ENCODE measurements at regions not wholly inside any gene's neighbourhood (a gene's known extent, or its start where the extent isn't known, plus 50 kb on each side); places are given as distances from the start of the nearest gene placed in this dataset.

- DNase-seq (ENCODE audit: low spot score): no peak
Measured at GRCh38 chr2:56615760-56616159, 432.0 kb downstream of the CCDC85A start.

GRCh38 chr2:56624181-56624580 is 440.4 kb downstream of the CCDC85A start:
- DNase-seq (ENCODE audit: low spot score): no peak

- no peak for DNase-seq (ENCODE audit: low spot score)
Measured at GRCh38 chr2:56626927-56627326, 443.1 kb downstream of the CCDC85A start.

GRCh38 chr2:56630286-56630685 is 446.5 kb downstream of the CCDC85A start:
- DNase-seq (ENCODE audit: low spot score): no peak

GRCh38 chr2:56647997-56648396 is 464.2 kb downstream of the CCDC85A start:
- DNase-seq (ENCODE audit: low spot score): no peak

GRCh38 chr2:56648802-56649201 is 465.0 kb downstream of the CCDC85A start:
- no peak for DNase-seq (ENCODE audit: low spot score)

GRCh38 chr2:56654936-56655335 is 471.1 kb downstream of the CCDC85A start:
- no peak for DNase-seq (ENCODE audit: low spot score)

GRCh38 chr2:56656826-56657225 is 473.0 kb downstream of the CCDC85A start:
- no peak for DNase-seq (ENCODE audit: low spot score)

- no peak for DNase-seq (ENCODE audit: low spot score)
Measured at GRCh38 chr2:56666777-56667176, 483.0 kb downstream of the CCDC85A start.

- DNase-seq (ENCODE audit: low spot score): no peak
Measured at GRCh38 chr2:56671973-56672569, 488.3 kb downstream of the CCDC85A start.

GRCh38 chr2:56674084-56674483 is 490.3 kb downstream of the CCDC85A start:
- DNase-seq (ENCODE audit: low spot score): no peak

- no peak for DNase-seq (ENCODE audit: low spot score)
Measured at GRCh38 chr2:56676966-56677365, 493.2 kb downstream of the CCDC85A start.

GRCh38 chr2:56680971-56681631 is 497.3 kb downstream of the CCDC85A start:
- DNase-seq (ENCODE audit: low spot score): no peak

GRCh38 chr2:56681659-56682396 is 498.0 kb downstream of the CCDC85A start:
- no peak for DNase-seq (ENCODE audit: low spot score)

- DNase-seq (ENCODE audit: low spot score): no peak
Measured at GRCh38 chr2:56682397-56682760, 498.6 kb downstream of the CCDC85A start.

GRCh38 chr2:56684327-56684726 is 500.5 kb downstream of the CCDC85A start:
- DNase-seq (ENCODE audit: low spot score): no peak

- no peak for DNase-seq (ENCODE audit: low spot score)
Measured at GRCh38 chr2:56685205-56685604, 501.4 kb downstream of the CCDC85A start.

GRCh38 chr2:56687169-56687568 is 503.4 kb downstream of the CCDC85A start:
- no peak for DNase-seq (ENCODE audit: low spot score)

- no peak for DNase-seq (ENCODE audit: low spot score)
Measured at GRCh38 chr2:56688661-56689060, 504.9 kb downstream of the CCDC85A start.

GRCh38 chr2:56693501-56693900 is 509.7 kb downstream of the CCDC85A start:
- DNase-seq (ENCODE audit: low spot score): no peak

- no peak for DNase-seq (ENCODE audit: low spot score)
Measured at GRCh38 chr2:56703001-56703400, 519.2 kb downstream of the CCDC85A start.

- DNase-seq (ENCODE audit: low spot score): no peak
Measured at GRCh38 chr2:56705713-56706112, 521.9 kb downstream of the CCDC85A start.

- DNase-seq (ENCODE audit: low spot score): no peak
Measured at GRCh38 chr2:56707218-56707617, 523.4 kb downstream of the CCDC85A start.

Measured in HuH-7.5 (cell line).